A673 (cell line): ENCODE measurements at regions not wholly inside any gene's neighbourhood (a gene's known extent, or its start where the extent isn't known, plus 50 kb on each side); places are given as distances from the start of the nearest gene placed in this dataset.
"Not testable (repeated sequence)": the region's sequence is repeated elsewhere in the genome, so short reads cannot be mapped to it uniquely, and the experiment has no call there.

Experiments used
- CTCF ChIP-seq: fragments of 300-800, 200-600 bp; sonication (generic); conservative IDR thresholded peaks from 2 replicates; pipeline ENCODE4 v1.5.1; 2017; ENCODE audit warnings: low read depth, mild to moderate bottlenecking, antibody characterized with exemption, low read length, moderate library complexity, mixed read lengths
- EZH2 ChIP-seq: fragments of 200-600 bp; sonication (generic); IDR thresholded peaks from 2 replicates; pipeline ENCODE4 v1.6.1; 2017; ENCODE audit warnings: borderline replicate concordance, low read depth, mild to moderate bottlenecking, mixed read lengths, antibody characterized with exemption, low read length; ENCODE audit not compliant: poor library complexity, severe bottlenecking

- not testable (repeated sequence) for TF ChIP-seq CTCF, EZH2
Observed at GRCh38 chr16:33768710-33769109, 309.3 kb downstream of the TP53TG3F start.
